NCI-H226 (cell line): ENCODE measurements at regions not wholly inside any gene's neighbourhood (a gene's known extent, or its start where the extent isn't known, plus 50 kb on each side); places are given as distances from the start of the nearest gene placed in this dataset.

ENCODE experiments used
- DNase-seq: peaks from one replicate; pipeline ENCODE4 v3.0.0-alpha.2; 2015

DNA sequence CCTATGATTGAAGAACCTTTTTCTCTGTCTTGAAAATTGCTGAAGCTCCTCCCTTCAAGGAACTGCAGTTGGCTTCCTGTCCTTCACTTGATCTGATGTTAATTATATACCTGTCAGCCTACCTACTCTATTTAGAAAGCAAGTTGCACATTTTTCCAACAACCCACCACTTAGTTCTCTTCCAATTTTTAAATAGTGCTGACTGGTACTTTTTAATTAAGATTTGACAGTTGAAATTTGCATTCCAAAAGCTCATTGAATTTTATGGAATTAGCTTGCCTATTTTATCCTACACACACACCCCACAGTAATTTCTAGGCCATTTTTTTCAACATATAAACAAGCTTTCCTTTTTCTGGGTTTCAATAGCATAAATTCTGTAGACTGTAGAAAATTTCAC lies 820.3 kb upstream of the FAT3 start:
- DNase-seq: no peak

DNA sequence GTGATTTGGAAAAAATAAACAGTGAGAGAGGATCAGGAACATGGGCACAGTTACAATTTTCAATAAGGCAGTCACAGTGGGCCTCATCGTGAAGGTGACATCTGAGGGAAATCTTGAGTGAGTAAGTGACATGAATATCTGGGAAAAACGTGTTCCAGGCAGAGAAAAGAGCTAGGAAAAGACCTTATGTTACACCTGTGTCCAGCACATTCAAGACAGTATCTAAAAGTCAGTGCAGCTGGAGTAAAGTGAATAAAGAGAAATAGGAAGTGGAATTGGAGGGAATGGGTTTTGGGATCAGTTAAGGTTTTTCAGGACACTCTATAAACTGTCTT lies 827.5 kb upstream of the FAT3 start:
- DNase-seq: no peak

DNA sequence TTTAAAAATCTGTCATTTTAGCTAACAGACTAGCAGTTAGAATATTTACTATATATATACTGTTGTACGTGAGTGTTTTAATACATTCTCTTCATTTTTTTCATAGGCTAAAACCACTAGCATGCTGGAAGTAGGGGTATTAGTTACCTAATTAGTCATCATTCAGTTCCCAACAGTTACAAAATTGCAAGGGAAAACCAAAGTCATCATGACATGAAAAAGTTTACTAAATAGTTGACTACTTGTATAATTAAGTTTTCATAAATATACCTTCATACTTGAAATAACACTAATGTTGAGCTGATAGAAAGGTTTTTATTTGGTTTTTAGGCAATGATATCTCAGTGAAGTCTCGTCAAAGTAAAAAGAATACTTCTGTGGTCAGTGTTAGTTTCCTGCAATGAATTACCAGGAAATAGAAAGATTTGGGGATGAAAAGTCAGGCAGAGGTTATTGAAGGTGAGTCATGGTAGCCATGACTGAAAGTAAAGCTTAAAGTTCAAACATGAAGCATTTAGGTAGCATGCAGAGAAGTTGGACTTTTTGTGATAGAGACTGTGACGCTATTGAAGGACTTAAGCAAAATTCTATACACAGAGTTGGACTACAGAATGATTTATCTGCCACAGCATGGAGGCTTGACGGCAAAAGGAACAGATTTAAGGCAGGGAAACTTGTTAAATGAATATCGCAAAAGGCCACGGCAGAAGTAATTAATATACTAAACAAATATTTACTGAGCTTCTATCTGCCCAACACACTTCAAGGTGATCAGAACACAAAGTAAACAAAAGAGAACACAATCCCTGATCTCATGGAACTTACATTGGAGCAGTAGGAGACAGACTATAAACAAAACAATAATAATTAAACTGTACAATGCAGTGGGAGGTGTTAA lies 828.1 kb upstream of the FAT3 start:
- DNase-seq: no peak

DNA sequence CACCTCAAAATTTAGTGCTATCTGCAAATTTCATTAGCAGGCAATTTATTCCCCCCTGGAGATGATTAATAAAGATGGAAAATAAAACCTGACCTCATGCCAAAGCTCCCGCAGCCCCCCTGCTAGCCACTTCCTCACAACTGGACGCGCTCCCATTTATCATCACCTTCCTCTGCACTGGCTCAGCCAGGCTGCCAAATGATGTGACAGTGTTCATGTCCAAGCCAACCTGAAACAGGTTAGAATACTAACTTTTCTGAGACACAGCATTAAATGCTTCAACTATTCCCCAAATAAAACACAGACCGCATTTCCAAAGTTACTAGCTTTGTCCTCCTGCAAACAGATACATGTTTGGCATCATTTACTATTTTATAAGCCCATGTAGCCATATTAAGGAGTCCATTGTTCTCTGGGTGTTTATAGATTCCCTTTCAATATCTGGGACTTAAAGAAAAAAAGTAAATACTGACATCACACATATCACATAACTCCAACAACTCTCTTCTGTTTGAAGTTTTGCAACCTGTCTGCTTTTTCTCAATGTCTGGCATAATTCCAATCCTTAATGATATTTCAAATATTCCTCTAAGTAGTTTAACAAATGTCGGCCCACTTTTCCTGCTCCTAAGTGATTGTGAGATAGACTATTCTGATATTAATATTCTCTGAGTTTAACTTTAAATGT lies 829.7 kb upstream of the FAT3 start:
- DNase-seq: no peak

DNA sequence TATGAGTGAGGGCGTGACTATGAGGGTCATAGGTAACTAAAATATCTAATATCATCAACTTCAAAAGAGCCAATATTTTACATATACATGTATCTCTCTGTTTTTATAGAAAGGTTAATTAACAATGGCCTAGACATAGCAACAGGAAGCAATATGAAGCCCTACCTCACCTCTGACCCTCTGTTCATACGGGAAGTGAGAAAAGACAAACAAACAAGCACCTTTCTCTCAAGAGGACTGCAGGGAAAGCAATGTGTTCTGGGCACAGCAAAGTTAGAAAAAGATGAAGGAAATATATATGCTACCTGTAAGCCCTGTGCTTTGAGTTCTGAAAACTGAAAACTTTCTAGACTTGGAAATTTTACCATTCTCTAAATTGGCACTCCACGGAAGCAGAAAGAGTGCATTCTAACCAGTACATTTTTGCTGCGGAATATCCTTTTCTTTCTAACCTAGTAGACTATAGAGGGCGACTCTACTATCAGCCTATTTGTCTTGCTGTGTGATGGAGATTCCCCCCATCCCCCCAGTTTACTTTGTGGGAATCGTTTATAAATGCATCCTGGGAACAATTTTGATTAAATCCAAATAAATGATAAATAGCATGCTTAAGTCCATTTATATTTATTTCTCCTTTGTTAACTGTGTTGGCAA lies 830.4 kb upstream of the FAT3 start:
- no peak for DNase-seq

DNA sequence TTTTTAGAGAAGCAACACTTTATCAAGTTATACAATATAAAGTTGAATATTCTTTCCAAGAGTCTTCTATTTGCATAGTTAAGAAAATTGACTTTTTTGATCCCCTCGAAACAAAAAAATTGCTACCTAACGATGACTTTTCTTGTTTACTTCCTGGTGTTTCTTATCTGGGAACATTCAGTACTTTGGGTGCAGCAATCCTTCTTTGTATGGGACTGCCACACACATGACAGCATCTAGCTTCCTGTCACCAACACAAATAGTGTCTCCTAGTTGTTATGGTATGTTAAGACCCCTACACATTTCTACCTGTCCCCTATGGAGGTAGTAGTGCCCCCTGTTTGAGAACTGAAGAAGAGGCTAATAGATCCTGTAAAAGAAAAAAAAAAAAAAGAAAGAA lies 841.7 kb upstream of the FAT3 start:
- DNase-seq: no peak

DNA sequence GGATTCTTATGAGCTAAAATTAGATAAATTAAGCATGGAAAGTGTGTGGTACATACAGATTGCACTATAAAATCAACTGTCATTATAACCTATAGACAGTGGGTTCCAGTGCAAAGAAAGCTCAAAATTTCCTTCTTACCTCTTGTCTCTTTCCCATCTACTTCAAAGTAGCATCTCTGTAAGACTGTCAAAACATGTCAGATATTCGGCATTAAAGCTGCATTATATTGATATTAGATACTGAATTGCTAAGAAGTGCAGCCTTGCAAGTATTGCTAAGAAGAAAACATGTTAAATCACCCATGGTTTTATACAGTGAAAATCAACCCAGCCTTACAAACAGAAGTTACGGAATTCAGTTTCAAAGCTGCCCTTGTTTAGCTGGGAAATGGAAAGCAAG lies 849.8 kb upstream of the FAT3 start:
- no peak for DNase-seq

DNA sequence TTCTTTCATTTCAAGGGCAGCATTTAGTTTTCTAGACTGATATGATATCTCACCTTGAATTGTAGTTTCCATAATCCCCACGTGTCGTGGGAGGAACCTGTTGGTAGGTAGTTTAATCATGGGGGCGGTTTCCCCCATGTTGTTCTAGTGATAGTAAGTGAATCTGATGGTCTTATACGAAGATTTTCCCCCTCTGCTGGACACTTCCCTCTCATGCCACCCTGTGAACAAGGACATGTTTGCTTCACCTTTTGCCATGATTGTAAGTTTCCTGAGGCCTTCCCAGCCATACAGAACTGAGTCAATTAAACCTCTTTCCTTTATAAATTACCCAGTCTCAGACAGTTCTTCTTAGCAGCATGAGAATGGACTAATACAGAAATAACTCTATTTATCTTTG lies 851.1 kb upstream of the FAT3 start:
- no peak for DNase-seq

DNA sequence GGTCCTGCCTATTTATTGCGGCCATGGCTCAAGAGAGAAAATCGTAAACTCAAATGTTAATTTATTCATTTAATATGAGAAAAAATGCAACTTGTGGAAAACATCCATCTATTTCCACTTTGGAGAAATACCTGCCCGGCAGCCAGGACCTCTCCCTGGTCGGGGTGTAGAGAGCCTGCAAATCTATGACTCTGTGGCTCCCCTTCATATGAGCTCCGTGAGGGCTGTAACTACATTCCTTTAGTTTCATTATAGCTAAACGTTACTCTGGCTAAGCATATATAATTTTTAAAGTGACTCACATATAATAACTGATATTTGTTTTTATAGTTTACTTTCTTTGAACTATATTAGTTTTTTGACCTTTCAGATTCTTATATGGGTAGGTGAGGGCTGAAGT lies 857.8 kb upstream of the FAT3 start:
- no peak for DNase-seq

DNA sequence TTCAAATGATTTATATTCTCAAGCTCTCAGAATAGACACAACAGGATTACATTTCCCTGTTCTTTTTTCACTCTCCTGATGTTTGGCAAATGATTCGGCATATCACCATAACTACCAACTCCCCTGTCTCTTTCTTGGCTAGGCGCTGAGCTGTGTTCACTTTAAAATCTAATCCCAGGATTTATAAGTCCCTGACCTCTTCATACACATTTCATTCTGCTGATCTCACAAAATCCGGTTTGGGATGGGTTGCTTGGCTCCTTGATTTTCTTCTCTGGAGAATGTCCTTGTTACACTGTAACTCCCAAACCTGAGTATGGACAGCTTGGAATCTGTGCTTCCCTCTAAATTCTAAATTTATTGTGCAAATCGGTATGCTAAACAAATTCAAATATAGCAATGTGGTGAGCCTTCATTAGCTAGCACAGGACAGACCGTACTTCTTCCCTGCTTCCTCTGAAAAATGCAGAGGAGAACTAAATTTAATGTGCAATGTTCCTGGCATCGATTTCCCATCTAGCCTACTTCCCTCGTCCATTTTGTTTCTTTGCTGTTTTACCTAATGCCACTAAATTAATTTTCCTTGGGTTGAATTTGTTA lies 858.5 kb upstream of the FAT3 start:
- DNase-seq: no peak

DNA sequence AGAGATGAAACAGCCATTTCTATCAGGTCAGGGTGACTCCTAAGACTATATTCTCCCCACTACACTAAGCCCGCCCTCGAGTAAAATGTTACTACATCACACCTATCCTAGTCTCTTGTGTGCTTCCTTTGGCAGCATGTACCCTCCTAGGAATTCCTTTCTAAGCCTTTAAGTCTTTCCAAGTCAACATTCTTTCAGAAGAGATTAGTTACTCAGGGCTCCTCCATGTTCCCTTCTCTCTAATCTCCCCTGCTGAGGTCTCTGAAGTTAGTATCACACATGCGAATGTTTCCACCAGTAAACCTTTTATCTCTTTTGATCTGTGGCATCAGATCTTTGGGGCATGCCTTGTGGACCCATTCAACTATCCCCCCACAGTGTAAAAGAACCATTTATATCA lies 873.7 kb upstream of the FAT3 start:
- peak; percentile 32 for DNase-seq

DNA sequence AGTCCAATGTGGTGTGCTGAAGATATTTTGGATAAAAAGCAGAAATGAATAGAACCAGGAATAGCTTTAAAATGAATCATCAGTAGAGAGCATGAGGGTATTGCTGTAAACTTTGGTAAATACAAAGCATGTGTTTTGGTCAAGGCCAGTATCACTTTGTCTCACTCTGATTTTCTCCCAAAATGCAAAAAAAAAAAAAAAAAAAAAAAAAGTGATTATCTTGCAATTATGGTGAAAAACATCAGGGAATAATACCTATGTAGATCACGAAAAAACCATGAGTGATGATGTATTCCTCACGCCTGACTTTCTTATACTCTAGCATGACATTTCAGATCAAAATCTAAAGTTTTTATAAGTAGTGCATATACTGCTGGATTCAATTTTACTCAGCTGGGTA lies 897.9 kb upstream of the FAT3 start:
- DNase-seq: no peak

DNA sequence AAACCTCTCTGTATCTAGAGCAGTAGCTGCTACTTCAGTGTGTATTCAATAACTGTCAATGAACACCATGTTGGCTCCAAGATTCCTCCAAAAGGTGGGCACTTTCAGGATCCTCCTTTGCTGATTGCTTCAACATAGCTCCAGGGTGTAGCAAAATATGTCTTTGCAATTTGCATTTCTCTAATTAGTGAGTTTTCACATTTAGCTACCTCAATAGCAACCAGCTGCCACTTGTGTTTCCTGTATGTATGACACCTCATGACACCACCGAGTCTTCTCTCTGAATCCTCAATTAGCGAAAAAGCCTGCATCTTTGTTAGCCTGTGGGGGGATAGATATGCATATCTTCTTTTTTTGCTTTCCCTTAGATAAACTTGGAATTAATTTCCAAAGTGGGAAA lies 898.3 kb upstream of the FAT3 start:
- no peak for DNase-seq

DNA sequence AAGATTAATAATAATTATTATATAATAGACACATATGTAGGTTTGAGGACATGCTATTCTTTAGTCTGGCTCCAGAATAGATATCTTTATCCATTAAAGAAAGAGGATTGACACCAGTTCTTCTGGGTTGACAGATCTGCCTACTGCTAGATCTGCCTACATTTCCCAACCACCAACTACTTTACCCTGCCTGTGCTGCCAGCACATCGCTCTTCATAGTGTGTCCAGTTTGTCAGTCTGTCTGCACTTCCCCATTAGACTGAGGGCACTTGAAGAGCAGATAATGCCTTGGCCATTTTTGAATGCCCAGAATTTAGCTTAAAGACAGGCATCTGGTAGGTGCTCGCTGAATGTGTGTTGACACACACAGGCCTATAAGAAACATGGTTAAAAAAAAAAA lies 910.1 kb upstream of the FAT3 start:
- DNase-seq: no peak

DNA sequence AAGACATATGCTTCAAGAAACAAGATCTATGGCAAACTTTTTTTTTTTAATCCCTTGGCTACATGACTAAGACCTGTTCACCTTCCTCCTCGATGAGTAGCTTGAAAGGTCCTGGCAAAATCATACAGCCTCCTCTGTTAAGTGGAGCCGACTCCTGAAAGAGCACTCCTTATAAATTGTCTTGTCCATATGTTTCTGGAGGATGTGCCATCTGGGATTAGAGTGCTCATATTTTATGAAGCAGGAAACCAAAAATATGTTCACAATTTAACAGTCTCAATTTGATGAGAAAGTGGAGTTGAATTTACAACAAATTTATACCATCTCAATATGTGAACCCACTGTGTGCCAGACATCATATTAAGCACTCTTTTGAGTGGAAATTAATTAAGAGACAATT lies 912.1 kb upstream of the FAT3 start:
- no peak for DNase-seq

DNA sequence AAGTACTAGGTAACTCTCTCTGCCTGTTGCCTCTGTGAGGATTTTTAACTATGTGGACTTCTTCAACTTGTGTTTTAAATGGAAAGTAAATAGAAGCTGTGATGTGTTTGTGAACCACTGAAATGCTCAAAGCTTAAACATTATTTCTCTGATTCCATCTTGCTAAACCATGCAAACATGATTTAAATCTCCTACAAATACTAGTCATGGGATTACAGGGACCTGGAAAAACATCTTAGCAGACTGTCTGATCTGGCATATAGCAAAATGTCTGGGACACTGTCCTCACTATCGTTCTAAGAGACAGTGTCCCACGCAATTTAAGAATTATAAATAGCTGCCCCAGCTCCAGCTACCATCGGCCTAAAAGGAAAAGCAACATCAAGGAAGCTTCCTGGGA lies 914.5 kb upstream of the FAT3 start:
- DNase-seq: no peak

DNA sequence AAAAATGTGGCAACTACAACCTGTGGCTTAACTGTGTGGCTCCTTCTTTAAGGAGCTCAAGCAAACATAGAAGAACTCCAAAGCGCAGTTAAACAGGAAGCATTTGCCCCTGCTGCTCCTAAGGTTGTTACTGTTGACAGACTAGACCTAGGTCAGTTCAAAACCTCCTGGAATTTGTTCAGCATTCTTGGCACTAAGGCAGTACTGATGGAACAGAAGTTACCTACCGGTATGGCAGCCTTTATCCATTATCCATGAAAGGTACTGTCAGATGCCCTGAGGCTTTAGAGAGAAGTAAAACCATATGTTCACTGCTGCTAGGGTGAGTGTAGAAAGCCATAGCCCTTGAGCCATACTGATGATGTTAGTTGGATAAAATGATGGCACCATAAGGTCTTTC lies 916.5 kb upstream of the FAT3 start:
- no peak for DNase-seq

DNA sequence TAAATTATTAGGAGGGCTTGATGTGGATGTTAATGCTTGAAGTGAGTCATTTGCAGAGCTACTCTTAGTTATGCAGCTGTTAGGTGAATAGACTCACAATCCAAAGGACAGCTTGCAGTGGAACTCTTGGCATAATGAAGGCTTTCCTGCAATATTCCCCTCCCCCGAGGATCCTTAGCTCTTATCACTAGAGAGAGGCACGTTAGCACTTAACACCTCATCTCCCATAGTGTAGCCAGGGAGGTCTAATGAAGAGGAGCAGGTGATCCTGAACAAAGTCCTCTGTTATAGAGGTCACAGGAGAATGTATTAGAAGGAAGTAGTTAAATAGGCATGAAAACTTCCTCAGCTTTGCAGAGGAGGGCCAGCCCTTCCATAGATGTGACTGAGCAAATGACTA lies 919.2 kb upstream of the FAT3 start:
- no peak for DNase-seq

DNA sequence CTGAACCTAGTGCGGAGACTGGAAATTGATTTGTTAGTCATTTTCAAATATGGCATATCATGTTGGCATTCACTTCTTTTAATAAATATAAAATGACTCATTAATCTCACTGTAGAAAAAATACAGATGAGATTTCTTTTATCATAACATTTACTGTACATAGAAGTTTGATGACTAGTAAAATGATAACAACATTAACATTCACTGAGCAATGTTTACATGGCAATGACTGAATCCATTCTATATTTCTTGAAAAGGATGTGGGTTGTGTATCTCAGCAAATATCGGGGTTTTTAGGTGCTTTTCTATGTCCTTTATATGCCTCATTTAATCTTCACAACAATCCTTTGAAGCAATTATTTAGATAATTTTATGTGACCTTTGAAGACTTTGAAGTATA lies 920.9 kb upstream of the FAT3 start:
- DNase-seq: peak; percentile 12

DNA sequence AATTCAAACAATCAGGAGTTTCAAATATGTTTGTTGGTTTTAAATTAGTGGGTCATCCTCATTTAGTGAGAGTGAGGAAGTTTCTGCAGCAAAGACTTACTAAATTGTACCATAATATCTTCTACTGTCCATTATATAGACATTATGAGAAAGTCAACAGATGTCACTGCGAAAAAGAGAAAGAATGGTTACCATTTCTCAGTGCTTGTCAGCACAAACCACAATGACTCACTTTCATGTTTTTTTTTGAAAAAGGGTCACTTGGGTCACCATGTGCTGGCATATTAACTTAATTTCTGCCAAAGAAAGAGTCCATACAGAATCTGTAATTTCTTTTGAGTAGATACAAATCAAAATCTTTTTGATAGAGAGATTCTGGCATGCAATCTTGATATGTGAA lies 924.6 kb upstream of the FAT3 start:
- no peak for DNase-seq

DNA sequence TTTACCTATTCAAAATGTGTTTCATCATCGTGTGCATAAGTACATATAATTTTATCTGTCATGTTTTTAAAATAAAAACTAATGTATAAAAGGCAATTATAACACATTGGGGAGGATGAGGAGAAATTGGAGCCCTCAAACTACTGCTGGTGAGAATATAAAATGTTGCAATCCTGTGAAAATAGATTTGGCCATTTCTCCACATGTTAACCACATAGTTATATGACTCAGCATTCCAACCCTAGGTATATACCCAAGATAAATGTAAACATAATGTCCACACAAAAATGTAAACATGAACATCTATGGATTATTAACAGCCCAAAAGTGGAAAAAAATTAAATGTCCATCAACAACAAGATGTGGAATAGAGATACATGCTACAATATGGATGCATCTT lies 928.0 kb upstream of the FAT3 start:
- peak; percentile 39 for DNase-seq

DNA sequence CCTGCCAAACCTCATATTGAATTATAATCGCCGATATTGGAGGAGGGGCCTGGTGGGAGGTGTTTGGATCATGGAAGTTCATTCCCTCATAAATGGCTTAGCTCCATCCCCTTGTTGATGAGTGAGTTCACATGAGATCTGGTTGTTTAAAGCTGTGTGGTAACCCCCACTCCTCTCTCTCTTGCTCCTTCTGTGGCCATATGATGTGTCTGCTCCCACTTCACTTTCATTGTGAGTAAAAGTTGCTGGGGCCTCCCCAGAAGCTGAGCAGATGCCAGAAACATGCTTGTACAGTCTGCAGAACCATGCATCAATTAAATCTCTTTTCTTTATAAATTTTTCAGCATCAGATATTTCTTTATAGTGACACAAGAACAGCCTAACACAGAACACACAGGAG lies 929.0 kb upstream of the FAT3 start:
- DNase-seq: no peak

DNA sequence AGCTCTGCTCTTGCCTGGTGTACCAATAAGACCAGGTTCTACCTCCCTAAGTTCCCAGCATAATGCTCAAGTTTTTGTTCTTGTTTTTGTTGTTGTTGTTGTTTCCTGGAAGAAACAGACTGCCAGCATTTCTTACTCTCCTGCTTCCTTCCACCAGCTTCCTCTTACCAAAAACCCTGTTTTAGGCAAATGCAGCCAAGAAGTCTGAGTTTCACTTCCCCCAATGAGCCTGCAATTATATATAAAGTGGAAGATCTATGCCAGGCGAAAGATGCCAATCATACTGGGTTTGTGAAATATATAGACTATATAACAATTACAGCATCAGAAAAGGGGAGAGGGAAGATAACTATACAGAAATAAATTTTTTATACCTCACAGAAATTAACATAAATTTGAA lies 931.5 kb upstream of the FAT3 start:
- DNase-seq: no peak

DNA sequence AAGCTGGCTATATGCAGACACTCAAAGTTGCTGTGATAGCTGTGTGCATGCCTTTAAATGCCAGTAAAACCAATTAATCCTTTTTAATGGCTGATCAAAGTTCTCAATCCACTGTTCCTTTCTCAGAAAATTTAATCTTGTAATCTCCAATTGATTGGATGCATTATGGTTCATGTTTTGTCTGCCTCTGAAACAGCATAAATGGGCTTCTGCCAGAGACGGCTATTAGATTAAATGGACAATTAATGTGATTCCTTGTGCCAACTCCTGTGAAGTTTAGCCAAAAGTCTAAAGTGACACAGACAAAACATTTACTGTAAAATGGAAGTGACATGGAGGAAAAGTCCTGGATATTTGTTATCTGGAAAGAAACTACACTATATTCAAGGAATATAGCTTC lies 952.5 kb upstream of the FAT3 start:
- no peak for DNase-seq
